ENCODE measurements at regions not wholly inside any gene's neighbourhood (a gene's known extent, or its start where the extent isn't known, plus 50 kb on each side); places are given as distances from the start of the nearest gene placed in this dataset.

DNA sequence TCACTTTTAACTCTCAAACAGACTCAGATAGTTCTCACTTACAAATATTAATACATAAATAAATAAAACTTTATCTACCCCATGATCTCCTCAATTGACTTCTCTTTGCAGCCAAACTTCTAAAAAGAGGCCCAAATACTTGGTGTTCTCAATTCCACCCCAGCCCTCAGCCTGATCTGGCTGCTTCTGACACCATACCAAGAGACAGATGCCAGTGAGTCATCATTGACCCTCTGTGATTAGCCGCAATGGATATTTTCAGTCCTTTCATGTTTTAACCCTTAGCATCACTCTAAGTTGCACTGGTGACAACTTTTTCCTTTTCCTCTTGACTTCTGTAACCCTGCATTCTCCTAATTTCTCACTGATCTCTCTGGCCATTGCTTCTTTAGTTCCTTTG is 184.1 kb upstream of the ARHGAP20 start:
- DNase-seq (ENCODE audit: low read depth in 3 of 3, low spot score in 2 of 3), result no peak

DNA sequence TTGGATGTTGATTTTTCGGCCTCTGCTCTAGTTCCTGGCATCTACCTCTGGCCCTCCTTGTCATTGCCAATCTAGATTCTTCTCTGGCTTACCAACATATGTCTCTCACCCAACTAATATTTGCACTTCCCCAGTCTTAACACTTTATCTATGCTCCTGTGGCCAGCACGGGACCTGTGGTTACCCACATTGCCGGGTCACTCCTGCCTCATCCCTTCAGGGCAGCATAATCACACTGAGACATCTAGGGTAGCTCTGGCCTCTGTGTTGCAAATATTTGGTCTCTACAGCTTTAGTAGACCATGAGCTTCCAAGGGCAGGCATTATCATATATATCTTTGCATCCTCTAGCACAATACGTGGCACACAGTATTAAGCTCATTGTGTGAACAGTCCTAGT is 182.0 kb upstream of the ARHGAP20 start:
- no peak for DNase-seq (ENCODE audit: low read depth in 3 of 3, low spot score in 2 of 3)

DNA sequence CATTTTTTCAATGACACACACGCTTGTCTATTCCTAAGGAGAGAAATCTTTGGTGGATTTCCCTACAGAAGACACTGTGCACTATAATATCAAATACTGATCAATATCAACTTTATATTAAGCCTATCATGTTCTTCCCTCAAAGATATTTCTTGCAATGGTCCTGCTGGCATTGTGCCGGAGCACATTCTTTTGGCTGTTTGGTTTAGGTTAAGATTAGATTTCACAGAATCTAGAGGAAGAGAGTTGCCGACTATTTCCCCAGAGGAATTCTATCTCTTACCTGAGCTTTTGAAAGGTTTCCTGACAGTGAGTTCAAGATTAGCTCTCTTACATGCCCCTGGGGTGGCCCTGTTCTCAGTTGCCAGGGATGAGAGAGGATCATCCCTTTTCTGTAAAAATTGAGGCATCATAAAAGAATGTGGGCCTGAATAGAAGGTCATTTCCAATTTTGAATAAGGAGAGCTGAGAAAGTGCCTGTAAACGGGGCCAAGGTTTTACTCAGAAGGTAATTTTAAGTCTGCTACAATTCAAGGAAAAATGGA is 180.6 kb upstream of the ARHGAP20 start:
- no peak for DNase-seq (ENCODE audit: low read depth in 3 of 3, low spot score in 2 of 3)

DNA sequence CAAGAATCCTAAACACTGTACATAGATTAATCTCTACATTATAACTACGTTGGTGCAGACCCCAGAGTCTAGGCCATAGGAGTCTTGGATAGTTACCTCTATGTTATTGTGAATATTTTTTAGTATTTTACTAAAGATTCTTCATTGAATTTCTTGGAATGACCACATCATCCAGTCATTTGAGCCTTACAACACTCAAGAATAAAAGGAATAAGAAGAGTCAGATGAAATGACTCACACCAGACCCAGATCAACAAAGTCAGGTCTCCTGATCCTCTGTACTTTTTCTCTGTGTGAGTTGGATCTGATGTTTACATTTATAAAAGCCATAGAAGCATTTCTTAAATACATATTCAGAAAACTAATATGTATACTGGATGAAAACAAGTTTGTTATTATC is 179.2 kb upstream of the ARHGAP20 start:
- DNase-seq (ENCODE audit: low read depth in 3 of 3, low spot score in 2 of 3), result no peak

DNA sequence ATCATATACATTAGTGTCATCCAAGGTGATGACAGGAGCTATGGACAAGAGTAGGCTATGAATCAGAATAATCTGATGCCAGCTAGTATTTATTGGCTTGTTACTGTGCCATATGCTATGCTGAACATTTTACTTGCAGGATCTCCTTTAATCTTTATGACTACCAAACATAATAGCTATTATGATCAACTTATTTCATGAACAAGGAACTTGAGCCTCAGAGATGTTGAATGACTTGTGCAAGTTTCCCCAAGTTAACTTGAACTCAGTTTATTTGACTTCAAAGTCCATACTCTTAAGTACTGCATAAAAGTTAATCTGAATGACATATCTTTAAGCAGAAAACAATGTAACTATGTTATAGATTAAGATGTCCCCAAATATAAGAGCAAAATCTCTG is 178.8 kb upstream of the ARHGAP20 start:
- DNase-seq (ENCODE audit: low read depth in 3 of 3, low spot score in 2 of 3), result no peak

DNA sequence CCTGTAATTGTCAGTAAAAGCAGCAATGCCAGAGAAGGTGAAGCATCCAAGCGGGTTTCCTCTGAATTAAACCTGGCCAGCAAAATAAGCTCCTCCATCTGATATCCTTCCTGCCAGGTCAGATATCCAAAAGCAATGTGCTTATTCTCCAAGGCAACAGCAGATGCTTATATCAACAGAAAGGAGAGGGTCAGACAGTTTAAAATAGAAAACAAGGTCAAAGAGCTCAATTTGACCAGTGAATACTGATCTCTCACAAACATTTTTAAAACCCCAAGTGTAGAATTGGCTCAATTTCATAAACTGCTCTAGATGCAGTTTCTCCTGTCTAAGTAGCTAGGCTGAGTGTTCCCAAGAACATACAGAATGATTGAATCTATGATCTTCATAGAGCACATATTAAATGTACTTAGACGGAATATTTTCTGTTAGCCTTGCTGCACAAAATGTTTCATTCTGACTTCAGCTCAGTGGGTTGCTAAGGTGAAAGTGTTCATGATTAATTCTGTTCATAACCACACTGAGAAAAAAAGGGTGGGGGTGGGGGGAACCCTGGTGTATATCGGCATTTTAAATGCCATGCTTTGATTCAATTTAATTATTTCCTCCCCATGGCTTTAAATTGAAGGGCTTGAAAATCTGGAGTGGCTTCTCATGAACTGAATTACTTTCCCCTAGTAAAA is 174.2 kb upstream of the ARHGAP20 start:
- DNase-seq (ENCODE audit: low read depth in 3 of 3, low spot score in 2 of 3), result no peak

DNA sequence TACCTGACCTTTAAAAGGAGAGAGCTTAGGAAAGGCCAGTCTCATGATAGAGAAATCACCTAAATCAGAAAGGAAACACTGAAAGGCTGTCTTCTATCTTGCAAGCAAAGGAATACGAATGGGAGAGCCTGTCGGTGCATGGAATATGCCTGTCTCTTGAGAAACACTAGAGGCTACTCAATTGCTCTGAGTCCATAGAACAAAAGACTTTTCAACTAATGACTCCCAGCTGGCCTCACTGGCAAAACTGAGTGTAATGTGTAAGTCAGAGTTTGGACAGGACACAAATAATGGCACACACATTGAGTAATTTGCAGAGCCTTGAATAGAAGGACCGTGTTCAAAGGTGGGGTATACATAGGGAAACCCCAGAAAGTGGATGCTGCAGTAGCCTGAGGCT is 171.0 kb upstream of the ARHGAP20 start:
- no peak for DNase-seq (ENCODE audit: low read depth in 3 of 3, low spot score in 2 of 3)

DNA sequence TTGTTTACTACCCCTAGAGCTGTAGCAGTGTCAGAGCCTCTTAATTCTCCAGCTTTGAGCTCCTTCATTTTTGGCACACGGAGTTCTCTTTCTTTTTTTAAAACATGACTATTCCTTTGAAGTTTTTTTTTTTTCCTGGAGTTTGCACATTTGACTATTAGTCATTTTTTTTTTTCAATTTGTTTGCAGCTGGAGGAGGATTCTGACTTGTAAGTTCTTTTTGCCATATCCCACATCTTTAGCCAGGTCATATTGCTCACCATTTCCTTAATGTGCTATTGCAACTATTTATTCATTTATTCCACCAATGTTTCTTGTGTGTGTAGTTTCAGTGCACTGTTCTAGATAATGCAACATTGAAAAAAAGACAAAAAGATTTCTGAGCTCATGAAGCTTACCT is 166.3 kb upstream of the ARHGAP20 start:
- DNase-seq (ENCODE audit: low read depth in 3 of 3, low spot score in 2 of 3), result no peak

DNA sequence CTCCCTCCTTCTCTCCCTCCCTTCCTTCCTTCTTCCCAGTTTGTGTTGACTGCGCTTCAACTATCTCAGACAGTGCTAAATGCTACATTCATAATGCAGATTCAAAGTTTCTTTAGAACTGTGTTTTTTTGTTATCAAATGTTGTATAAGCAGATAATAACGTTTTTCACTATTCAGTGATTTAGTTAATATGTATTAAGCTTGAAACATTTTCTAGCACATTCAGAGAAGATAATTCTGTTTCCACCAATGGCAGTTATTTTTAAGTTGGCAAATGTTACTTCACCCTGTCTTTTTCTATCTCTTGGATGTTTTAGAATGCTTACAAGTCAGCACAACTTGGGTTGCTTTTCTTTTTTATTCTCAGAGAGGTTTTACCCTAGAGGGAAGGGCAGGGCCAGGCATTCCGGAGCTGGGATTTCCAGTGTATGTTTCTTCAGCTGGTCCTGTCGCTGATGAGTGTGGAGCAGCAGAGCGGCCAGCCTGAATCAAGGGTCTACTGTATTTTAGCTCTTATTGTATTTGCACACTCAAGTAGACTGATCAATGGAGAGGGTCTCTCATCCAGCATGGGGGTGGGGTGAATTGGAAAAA is 162.3 kb upstream of the ARHGAP20 start:
- DNase-seq (ENCODE audit: low read depth in 3 of 3, low spot score in 2 of 3), result no peak

DNA sequence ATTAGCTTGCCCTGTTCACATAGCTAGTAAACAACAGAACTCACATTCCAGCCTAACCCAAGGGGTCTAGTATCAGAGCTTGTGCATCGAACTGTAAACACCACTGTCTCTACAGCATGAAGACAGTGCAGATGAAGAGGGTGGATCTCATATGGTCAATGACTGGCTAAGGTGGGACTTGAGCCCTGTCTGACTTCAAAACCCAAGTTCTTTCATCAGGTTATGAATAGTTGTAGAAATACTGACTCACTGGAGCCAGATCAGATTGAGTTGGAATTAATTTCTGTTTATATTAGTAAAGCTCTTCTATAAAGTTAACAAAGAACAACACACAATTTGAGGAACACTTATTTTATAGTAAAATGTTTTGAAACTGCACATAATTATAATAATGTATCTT is 161.7 kb upstream of the ARHGAP20 start:
- DNase-seq (ENCODE audit: low read depth in 3 of 3, low spot score in 2 of 3), result no peak

DNA sequence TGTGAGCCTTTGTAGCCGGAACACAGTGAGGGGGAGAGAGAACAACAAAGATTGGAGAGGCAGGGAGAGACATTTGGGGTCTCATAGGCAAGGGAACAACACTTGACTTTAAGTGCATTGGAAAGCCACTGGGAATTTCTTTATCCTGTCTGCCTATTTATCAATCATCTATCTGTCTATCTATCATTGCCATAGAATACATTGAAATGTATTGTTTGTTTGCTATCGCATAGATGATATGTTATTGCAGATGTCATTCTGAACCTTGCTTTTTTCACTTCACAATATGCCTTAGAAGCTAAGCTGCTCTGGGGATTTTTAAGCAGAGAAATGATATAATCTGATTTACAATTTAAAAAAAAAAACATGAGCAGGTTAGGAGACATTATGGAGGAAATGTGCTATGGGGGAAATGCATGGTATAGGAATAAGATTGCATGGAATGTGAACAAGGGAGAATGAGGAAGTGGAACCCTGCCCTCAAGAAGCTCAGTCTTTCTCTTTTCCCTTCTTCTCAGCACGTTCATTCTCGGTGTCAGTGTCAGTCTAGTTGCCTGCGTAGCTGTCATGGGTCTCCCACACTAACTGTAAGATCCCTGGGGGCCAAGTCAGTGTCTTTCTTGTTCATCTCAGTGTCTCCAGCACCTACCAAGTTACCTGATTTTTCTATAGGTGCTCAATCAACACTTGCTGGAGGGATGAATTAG is 158.7 kb upstream of the ARHGAP20 start:
- no peak for DNase-seq (ENCODE audit: low read depth in 3 of 3, low spot score in 2 of 3)

DNA sequence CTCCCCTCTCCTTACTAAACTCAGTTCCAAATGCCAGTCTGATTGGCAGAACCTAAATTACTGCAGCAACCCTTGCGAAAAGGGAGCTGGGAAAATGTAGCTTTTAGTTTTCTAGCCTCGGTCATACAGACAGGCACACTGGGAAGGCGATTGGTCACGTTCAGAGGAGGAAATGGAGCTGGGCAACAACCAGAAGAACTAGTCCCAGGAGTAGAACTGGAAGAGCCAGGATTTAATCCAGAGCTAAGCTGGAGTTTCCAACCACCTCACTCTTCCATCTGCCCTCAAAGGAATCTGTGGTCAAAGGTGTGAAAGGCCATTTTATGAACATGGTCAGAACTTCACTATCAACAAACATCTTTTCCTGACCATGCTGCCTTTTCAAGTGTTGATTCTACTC is 155.7 kb upstream of the ARHGAP20 start:
- DNase-seq (ENCODE audit: low read depth in 3 of 3, low spot score in 2 of 3), result no peak

DNA sequence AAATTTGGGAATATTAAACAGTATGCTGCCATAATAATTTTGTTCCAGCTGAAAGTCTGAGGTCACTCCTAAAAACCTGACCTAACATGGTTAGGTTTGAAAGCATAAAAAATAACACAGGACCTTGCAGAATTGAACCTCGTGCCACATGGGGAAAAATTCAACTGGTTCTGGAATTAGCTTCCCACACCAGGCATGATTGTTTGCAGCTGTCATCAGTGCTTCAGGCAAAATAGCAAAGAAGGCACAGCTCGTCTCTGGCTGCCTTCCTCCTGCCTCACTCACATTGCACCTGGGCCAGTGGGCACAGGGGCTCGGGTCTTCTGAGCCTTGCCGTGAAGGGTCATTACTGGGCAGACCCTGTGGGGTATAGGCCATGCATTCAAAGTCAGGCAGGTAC is 153.8 kb upstream of the ARHGAP20 start:
- DNase-seq (ENCODE audit: low read depth in 3 of 3, low spot score in 2 of 3), result no peak

DNA sequence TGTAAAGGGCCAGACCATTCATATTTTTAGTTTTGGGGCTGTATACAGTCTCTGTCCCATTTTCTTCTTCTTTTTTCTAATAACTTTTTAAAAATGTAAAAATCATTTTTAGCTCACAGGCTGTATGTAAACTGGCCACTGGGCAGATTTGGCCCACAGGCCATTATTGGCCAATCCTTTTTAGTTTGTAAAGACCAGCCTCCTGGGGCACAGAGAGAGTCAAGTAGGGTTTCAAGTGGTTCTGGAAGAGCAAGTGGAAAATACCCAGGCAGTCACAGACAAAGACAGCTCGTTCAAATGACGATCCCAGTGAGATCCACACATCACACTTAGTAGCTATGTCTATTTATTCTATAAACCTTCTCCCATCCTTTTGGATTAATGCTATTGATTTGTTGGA is 150.2 kb upstream of the ARHGAP20 start:
- DNase-seq (ENCODE audit: low read depth in 3 of 3, low spot score in 2 of 3), result no peak

DNA sequence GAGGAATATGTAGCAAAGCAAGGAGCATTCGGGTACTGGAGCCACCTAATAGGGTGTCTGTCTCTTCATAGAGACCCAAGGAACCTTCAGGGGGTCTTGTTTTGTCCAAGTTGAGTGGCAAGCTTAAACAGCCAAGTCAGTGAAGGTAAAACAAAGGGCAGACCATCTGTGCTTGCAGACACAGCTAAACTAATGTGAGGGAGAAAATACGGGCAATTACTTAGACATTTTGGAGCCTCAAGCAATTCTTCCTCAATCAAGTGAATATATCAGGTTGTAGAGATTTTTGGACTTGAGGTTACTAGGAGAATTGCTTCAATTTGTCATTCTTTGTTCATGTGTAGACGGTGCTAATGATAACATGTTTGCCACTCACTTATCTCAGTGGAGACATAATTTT is 148.2 kb upstream of the ARHGAP20 start:
- no peak for DNase-seq (ENCODE audit: low read depth in 3 of 3, low spot score in 2 of 3)

DNA sequence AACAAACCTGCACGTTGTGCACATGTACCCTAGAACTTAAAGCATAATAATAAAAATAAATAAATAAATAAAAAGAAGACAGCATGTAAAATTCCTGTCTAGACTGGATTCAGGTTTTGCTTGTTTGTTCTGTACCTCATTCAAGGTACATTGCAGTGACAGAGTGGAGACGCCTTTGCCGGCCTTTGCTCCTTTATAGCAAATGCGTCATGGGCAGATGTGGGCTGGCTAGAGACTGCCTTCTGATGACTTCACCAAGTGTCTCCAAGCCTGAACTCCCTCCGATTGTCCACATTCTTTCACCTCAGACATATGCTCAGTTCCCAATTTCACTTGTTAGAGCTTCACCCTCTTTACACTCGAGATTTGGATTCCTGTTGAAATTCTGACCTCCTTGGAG is 147.8 kb upstream of the ARHGAP20 start:
- DNase-seq (ENCODE audit: low read depth in 3 of 3, low spot score in 2 of 3), result no peak

DNA sequence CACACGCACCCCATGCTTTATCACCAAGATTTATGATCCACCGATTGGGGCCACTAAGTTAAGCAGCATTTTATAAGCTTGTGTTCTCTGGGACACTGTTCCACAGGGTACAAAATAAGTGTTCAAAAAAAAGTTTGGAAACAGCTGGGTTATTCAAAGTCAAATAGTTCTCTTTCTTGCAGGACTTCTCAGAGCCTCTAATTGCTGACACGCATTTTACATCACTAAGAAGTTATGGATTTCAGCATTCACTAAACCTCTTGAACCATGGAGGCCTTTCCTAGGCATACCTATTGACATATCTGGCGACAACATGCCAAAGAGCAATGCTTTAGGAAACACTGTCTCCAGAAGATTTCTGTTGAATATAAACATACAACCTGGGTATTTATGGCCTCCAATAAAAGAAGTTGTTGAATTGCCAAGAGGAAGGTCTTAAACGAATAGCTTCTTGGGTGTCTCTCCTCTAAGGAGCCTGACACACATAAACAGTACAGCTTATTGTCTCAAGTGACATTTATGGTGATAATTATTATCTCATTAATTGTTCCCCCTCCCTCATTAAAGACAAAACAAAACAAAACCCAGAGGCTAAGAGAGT is 147.1 kb upstream of the ARHGAP20 start:
- no peak for DNase-seq (ENCODE audit: low read depth in 3 of 3, low spot score in 2 of 3)

DNA sequence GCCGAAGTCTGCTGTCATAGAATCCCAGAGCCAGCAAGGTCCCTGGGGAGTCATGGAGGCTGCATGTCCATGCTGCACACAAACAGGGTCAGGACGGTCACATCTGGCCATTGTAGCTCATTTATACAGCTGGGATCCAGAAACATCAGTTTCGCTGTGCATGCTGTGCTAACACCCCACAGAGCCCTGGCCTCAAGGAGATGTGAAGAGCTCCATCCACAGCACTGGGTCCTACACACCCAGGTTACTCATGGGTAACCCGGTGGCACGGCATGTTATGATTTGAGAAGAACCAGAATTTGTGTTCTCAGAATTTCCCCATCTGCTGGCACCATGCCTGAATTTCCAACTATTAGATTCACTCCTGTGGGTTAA is 146.3 kb upstream of the ARHGAP20 start:
- no peak for DNase-seq (ENCODE audit: low read depth in 3 of 3, low spot score in 2 of 3)

DNA sequence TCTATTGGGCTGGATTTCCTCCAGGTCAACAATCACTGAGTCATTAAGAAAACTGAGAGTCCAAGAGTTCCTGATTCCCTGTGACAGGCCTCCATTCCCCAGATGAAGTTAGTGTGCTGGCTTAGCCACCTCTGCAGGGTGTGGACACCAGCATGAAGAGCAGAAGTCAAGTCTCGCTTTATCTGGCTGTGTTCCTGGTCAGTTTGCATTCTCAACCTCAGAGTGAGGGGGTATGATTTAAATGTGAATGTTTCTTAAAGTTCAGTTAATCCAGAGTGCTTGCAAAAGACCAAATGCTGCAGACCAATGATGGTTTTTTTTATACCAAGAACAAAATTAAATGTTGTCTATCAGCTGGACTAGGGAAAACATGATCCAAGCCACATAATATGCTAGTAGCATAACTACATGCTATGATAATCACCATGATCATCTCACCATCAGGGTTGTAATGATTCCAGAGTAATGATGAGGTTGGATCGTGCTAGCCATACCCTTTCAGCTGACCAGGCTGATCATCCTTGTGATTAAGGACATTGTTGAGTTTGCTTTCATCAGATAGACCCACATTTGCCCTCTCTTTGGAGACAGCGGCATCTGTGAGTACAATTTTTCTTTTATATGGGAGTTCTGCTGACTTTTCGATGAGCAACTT is 145.8 kb upstream of the ARHGAP20 start:
- no peak for DNase-seq (ENCODE audit: low read depth in 3 of 3, low spot score in 2 of 3)

DNA sequence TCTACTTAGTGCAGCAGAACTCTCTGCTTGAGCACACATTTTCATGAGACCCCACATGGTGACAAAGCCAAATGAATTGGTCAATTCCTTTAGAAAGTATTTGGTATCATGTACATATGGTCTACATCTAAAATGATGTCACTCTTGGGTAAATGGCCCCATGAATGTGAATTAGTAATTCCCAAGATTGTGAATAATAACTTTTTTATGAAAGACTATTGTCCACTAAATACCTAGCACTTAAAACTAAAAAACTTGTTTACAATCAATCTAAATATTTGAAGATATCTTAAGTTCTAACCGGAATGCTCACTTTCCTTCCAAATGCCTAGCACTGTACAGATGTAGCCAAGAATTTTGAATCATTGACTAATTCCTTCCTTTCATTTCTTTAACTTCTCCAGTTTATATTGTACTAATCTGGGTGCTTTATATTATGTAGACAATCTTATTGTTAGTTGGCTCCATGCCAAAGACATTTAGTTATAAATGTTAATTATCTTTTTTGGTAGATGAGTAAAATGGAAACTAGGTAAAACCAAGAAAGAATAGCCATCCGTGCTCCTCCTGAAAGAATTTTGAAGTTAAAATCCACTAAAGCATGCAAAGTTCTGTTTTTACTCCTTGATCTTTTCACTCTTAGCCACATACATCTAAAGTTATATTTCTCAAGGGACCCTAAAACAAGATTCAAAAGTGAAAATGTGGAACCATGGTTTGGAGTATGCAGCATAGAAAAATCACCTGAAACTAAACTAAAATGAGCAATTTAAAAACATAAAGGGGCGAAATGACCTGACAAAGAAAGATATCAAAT is 145.0 kb upstream of the ARHGAP20 start:
- no peak for DNase-seq (ENCODE audit: low read depth in 3 of 3, low spot score in 2 of 3)

Data from right renal cortex interstitium (tissue), 3 donors.